ENCODE measurements at regions not wholly inside any gene's neighbourhood (a gene's known extent, or its start where the extent isn't known, plus 50 kb on each side); places are given as distances from the start of the nearest gene placed in this dataset.
A peak's percentile ranks its signal among the peaks of the same experiment; 100 is the strongest.

DNA sequence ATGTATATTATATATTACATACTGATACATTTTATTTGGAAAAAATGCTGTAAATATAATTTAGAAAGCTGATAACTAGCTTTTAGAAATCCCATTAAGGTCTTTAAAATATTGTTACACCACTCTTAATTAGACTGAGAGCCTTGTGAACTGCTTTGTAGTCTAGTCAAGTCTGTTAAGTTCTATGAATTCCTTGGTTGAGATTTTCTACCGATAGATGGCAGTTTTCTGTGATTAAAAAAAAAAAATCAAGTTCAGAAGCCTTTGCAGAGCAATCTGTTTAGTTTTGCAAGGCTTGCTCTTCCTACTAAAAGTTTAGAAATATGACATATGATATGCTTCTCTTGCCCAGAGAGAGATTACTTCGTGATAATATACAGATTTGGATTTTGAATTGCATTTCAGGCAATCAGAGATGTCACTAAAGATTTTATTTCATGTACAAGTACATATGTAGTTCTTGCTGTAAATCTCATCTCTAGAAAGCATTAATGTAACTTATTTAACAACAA is 60.4 kb upstream of the SLITRK3 start:
- no peak overlapping the region for H3K4me3 ChIP-seq (ENCODE audit: low read length)
- no peaks in the 10 kb centered on the region for H3K79me2 ChIP-seq (replicated peaks; ENCODE audit: insufficient read depth, low read length)
- H3K27me3 ChIP-seq (ENCODE audit: insufficient read depth, low read depth, low read length), result no peaks in the 10 kb centered on the region
- H3K9me2 ChIP-seq (ENCODE audit: insufficient read depth, low read length), result no peaks in the 10 kb centered on the region
- H3K36me3 ChIP-seq (ENCODE audit: insufficient read depth, low read length), result no peaks in the 10 kb centered on the region
- H4K20me1 ChIP-seq (ENCODE audit: insufficient read depth), result no peaks in the 10 kb centered on the region
- H3F3A ChIP-seq (ENCODE audit: insufficient read depth, low read length, poor library complexity, severe bottlenecking), result no peaks in the 10 kb centered on the region
- H3K27ac ChIP-seq (ENCODE audit: low read length), result no peak overlapping the region
- H3K9ac ChIP-seq (ENCODE audit: low read length), result no peak overlapping the region
- no peak for TF ChIP-seq EP300 (conservative IDR thresholded peaks at IDR 0.05; ENCODE audit: poor library complexity, severe bottlenecking)
- no peak for TF ChIP-seq SMC3 (conservative IDR thresholded peaks at IDR 0.05; ENCODE audit: poor library complexity)
- no peak for TF ChIP-seq MXI1 (conservative IDR thresholded peaks at IDR 0.05; ENCODE audit: poor library complexity, severe bottlenecking)
- no peak for TF ChIP-seq POLR2AphosphoS5 (IDR thresholded peaks at IDR 0.05)
- TF ChIP-seq TAF1 (IDR thresholded peaks at IDR 0.05; ENCODE audit: low read depth), result no peak
- no peak for TF ChIP-seq RAD21 (conservative IDR thresholded peaks at IDR 0.05)
- TF ChIP-seq, protein P1, sequence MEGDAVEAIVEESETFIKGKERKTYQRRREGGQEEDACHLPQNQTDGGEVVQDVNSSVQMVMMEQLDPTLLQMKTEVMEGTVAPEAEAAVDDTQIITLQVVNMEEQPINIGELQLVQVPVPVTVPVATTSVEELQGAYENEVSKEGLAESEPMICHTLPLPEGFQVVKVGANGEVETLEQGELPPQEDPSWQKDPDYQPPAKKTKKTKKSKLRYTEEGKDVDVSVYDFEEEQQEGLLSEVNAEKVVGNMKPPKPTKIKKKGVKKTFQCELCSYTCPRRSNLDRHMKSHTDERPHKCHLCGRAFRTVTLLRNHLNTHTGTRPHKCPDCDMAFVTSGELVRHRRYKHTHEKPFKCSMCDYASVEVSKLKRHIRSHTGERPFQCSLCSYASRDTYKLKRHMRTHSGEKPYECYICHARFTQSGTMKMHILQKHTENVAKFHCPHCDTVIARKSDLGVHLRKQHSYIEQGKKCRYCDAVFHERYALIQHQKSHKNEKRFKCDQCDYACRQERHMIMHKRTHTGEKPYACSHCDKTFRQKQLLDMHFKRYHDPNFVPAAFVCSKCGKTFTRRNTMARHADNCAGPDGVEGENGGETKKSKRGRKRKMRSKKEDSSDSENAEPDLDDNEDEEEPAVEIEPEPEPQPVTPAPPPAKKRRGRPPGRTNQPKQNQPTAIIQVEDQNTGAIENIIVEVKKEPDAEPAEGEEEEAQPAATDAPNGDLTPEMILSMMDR (IDR thresholded peaks at IDR 0.05; ENCODE audit: poor library complexity, severe bottlenecking), result no peak
- no peak for TF ChIP-seq EZH2 (IDR thresholded peaks at IDR 0.05; ENCODE audit: borderline replicate concordance, insufficient read depth, low read length, poor library complexity, severe bottlenecking)
- TF ChIP-seq, protein P2, sequence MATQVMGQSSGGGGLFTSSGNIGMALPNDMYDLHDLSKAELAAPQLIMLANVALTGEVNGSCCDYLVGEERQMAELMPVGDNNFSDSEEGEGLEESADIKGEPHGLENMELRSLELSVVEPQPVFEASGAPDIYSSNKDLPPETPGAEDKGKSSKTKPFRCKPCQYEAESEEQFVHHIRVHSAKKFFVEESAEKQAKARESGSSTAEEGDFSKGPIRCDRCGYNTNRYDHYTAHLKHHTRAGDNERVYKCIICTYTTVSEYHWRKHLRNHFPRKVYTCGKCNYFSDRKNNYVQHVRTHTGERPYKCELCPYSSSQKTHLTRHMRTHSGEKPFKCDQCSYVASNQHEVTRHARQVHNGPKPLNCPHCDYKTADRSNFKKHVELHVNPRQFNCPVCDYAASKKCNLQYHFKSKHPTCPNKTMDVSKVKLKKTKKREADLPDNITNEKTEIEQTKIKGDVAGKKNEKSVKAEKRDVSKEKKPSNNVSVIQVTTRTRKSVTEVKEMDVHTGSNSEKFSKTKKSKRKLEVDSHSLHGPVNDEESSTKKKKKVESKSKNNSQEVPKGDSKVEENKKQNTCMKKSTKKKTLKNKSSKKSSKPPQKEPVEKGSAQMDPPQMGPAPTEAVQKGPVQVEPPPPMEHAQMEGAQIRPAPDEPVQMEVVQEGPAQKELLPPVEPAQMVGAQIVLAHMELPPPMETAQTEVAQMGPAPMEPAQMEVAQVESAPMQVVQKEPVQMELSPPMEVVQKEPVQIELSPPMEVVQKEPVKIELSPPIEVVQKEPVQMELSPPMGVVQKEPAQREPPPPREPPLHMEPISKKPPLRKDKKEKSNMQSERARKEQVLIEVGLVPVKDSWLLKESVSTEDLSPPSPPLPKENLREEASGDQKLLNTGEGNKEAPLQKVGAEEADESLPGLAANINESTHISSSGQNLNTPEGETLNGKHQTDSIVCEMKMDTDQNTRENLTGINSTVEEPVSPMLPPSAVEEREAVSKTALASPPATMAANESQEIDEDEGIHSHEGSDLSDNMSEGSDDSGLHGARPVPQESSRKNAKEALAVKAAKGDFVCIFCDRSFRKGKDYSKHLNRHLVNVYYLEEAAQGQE (IDR thresholded peaks at IDR 0.05; ENCODE audit: borderline replicate concordance), result no peak
- H3K9me3 ChIP-seq (ENCODE audit: low read length), result no peaks in the 10 kb centered on the region
- no peak overlapping the region for H3K4me2 ChIP-seq (ENCODE audit: low read length)
- no peak overlapping the region for H2AFZ ChIP-seq (ENCODE audit: low read depth, low read length)

DNA sequence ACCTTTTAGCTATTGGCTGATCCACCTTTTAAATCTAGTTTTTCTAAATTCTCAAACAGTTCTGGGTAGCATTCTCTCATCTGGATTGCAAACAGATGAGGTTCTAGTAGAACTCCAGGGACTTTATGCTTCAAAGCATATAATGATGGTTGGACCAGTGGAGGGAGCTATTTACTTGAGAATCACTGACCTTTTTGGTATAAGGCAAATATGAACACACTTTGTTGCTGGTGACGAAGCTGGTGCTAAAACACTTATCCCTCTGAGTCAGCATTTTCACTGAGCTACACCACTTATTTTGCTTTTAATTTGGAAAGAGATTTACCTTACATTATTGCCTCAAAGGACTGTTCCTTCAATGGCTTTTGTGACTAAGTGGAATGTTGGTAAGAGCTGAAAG is 58.6 kb upstream of the SLITRK3 start:
- H3K27me3 ChIP-seq (ENCODE audit: insufficient read depth, low read depth, low read length), result no peaks in the 10 kb centered on the region
- H3K9me2 ChIP-seq (ENCODE audit: insufficient read depth, low read length), result no peaks in the 10 kb centered on the region
- H3K27ac ChIP-seq (ENCODE audit: low read length), result no peak overlapping the region
- no peak overlapping the region for H2AFZ ChIP-seq (ENCODE audit: low read depth, low read length)
- H3K36me3 ChIP-seq (ENCODE audit: insufficient read depth, low read length), result no peaks in the 10 kb centered on the region
- H3K9ac ChIP-seq (ENCODE audit: low read length), result no peak overlapping the region
- no peak overlapping the region for H3K4me2 ChIP-seq (ENCODE audit: low read length)
- TF ChIP-seq RAD21 (conservative IDR thresholded peaks at IDR 0.05) (peak; percentile 38), POLR2AphosphoS5 (IDR thresholded peaks at IDR 0.05) (no peak), SMC3 (conservative IDR thresholded peaks at IDR 0.05; ENCODE audit: poor library complexity) (no peak), EZH2 (IDR thresholded peaks at IDR 0.05; ENCODE audit: borderline replicate concordance, insufficient read depth, low read length, poor library complexity, severe bottlenecking) (no peak)
- TF ChIP-seq, protein P1 (IDR thresholded peaks at IDR 0.05; ENCODE audit: poor library complexity, severe bottlenecking), result peak; percentile 41
- no peaks in the 10 kb centered on the region for H4K20me1 ChIP-seq (ENCODE audit: insufficient read depth)
- no peaks in the 10 kb centered on the region for H3K79me2 ChIP-seq (replicated peaks; ENCODE audit: insufficient read depth, low read length)
- no peak overlapping the region for H3K4me3 ChIP-seq (ENCODE audit: low read length)
- no peaks in the 10 kb centered on the region for H3F3A ChIP-seq (ENCODE audit: insufficient read depth, low read length, poor library complexity, severe bottlenecking)
- H3K9me3 ChIP-seq (ENCODE audit: low read length), result no peaks in the 10 kb centered on the region
